Osteoblast (primary cell): ENCODE measurements at regions not wholly inside any gene's neighbourhood (a gene's known extent, or its start where the extent isn't known, plus 50 kb on each side); places are given as distances from the start of the nearest gene placed in this dataset. TPM values are rescaled to one million over a fixed set of nuclear protein-coding genes. Genes with fewer than 3 reads are reported as not detected.
A peak's percentile ranks its signal among the peaks of the same experiment; 100 is the strongest.

Experiments
- DNase-seq: peaks from one replicate; pipeline ENCODE4 v3.0.0; 2011; ENCODE audit warnings: low spot score, mixed read lengths; ENCODE audit not compliant: insufficient read length; ENCODE audit errors: missing footprints
- H2AFZ ChIP-seq: 2 replicates; pipeline ENCODE4 v1.6.0; 2011; ENCODE audit warnings: mild to moderate bottlenecking, low read length
- H3K27ac ChIP-seq: 2 replicates; pipeline ENCODE4 v1.5.1; 2011; ENCODE audit warnings: mild to moderate bottlenecking, low read depth, low read length, moderate library complexity
- H3K27me3 ChIP-seq: 2 replicates; pipeline ENCODE4 v1.6.0; 2012; ENCODE audit warnings: mild to moderate bottlenecking, control low read depth, inconsistent platforms, low read length, moderate library complexity; ENCODE audit not compliant: insufficient read depth
- H3K36me3 ChIP-seq: 2 replicates; pipeline ENCODE4 v1.5.1; 2011; ENCODE audit warnings: mild to moderate bottlenecking, low read length, control low read depth, moderate library complexity; ENCODE audit not compliant: insufficient read depth
- H3K4me1 ChIP-seq: 2 replicates; pipeline ENCODE4 v1.5.1; 2011; ENCODE audit warnings: mild to moderate bottlenecking, low read length, control low read depth, moderate library complexity; ENCODE audit not compliant: insufficient read depth
- H3K4me2 ChIP-seq: 2 replicates; pipeline ENCODE4 v1.6.0; 2011; ENCODE audit warnings: mild to moderate bottlenecking, low read length; ENCODE audit not compliant: insufficient read depth
- H3K4me3 ChIP-seq: fragments of 200-600 bp; sonication (generic); 3 replicates; pipeline ENCODE4 v1.5.1; 2012; ENCODE audit warnings: mild to moderate bottlenecking, low read length, inconsistent platforms; ENCODE audit not compliant: insufficient read depth
- H3K79me2 ChIP-seq: 2 replicates; pipeline ENCODE4 v1.6.0; 2012; ENCODE audit warnings: mild to moderate bottlenecking, low read length, control low read depth, inconsistent platforms; ENCODE audit not compliant: insufficient read depth
- H3K9me3 ChIP-seq: 2 replicates; pipeline ENCODE4 v1.5.1; 2011; ENCODE audit warnings: low read depth, low read length, control low read depth
- H4K20me1 ChIP-seq: 2 replicates; pipeline ENCODE4 v1.6.0; 2012; ENCODE audit warnings: mild to moderate bottlenecking, low read length, control low read depth; ENCODE audit not compliant: insufficient read depth
- small RNA-seq: library from RNA; depleted of rRNA; stranded (forward); fragments of <200 nt; gene quantifications from one replicate; pipeline ENCODE3, GENCODE V24; 2012
- TF ChIP-seq, protein P1 (sequence below): IDR thresholded peaks from 2 replicates; pipeline ENCODE4 v1.5.1; 2011; ENCODE audit warnings: mild to moderate bottlenecking, low read depth, low read length, moderate library complexity; ENCODE audit errors: extremely low read depth

DNA sequence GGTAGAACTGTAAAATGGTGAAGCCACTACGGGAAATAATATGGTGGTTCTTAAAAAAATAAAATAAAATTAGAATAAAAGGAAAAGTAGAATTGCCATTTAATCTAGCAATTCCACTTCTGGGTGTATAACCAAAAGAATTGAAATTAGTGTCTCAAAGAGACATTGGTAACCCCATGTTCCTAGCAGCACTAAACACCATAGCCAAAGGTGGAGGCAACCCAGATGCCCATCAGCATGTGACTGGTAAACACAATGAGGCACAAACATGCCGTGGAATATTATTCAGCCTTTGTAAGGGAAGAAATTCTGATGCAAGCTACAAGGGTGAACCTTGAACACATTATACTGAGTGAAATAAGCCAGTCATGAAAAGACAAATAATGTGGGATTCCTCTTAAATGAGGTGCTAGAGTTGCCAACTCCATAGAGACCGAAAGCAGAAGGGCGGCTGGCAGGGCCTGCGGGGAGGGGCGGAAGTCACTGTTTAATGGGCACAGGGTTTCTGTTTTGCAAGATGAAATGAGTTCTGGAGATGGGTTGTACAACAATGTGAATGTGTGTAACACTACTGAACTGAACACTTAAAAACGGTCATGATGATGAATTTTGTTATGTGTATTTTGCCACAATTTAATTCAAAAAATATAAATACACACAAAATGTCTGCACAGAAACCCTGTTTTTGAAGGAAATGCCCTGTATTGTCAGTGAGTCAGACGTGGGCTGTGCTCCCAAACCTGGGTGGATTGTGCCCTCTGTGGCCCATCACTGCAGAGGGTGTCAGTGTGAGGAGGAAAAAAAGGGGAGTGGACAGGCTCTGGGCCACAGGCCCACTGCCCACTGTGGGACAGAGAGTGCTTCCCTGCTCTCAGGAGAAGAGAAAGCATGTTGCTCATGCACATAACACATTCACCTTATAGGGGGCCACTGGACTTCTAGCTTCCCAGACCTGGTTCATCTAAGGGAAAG is 49.6 kb upstream of the CD93 start:
- DNase-seq, result no peak
- TF ChIP-seq, protein P1, sequence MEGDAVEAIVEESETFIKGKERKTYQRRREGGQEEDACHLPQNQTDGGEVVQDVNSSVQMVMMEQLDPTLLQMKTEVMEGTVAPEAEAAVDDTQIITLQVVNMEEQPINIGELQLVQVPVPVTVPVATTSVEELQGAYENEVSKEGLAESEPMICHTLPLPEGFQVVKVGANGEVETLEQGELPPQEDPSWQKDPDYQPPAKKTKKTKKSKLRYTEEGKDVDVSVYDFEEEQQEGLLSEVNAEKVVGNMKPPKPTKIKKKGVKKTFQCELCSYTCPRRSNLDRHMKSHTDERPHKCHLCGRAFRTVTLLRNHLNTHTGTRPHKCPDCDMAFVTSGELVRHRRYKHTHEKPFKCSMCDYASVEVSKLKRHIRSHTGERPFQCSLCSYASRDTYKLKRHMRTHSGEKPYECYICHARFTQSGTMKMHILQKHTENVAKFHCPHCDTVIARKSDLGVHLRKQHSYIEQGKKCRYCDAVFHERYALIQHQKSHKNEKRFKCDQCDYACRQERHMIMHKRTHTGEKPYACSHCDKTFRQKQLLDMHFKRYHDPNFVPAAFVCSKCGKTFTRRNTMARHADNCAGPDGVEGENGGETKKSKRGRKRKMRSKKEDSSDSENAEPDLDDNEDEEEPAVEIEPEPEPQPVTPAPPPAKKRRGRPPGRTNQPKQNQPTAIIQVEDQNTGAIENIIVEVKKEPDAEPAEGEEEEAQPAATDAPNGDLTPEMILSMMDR, result no peak
- Histone ChIP-seq H3K36me3 (no peaks in the 10 kb centered on the region), H3K27ac (no peak overlapping the region), H3K4me3 (no peak overlapping the region), H2AFZ (peak overlapping the region; percentile 21), H4K20me1 (no peaks in the 10 kb centered on the region), H3K4me2 (no peak overlapping the region), H3K27me3 (no peaks in the 10 kb centered on the region), H3K9me3 (no peaks in the 10 kb centered on the region), H3K4me1 (no peaks in the 10 kb centered on the region), H3K79me2 (no peaks in the 10 kb centered on the region)

Small RNA genes in the stretch of these regions (small RNA-seq; reads per million reads assigned to genes)
- not detected for gene RNA5SP478
